ENCODE measurements at regions not wholly inside any gene's neighbourhood (a gene's known extent, or its start where the extent isn't known, plus 50 kb on each side); places are given as distances from the start of the nearest gene placed in this dataset.

DNA sequence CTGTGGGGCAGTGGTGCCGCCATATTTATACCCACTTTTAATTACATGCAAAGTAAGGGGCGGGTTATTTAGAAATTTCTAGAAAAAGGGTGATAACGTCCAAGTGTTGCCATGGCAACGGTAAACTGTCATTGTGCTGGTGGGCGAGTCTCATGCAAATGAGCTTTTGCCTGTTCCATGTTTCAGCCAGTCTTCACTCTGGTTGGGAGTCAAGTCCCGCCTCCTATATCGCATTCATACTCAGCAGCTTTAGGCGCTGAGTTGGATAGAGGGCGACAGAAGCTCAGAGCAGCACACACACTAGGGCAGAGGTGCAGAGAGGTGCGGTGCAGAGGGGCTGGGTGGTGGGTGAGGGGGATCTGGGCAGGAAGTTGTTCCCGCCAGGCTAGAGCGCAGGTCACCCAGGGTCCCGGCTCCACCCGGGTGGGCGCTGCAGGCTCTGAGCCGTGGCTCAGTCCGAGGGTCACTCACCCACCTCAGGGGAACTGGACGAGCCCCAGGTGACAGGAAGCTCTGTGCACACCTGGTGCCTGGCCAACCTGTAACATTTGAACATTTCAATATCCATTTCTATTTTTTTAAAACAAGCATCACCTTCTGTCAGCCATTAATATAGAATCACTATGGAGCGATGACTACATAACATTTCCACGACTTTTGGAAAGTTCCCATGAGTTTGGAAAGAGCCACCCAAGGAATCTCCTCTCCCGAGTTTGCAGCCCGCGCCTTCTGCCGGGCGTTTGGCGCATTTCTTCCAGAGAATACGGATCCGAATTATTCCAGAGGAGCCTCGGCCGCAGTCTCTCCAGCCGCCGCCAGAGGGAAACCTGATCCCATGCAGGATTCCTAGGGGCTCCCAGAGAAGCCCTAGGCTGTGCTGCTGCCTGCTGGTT lies 89.1 kb upstream of the PHACTR3 start:
- H3K27me3 Mint-ChIP-seq, result peaks cover 37% of the 10 kb centered on the region

DNA sequence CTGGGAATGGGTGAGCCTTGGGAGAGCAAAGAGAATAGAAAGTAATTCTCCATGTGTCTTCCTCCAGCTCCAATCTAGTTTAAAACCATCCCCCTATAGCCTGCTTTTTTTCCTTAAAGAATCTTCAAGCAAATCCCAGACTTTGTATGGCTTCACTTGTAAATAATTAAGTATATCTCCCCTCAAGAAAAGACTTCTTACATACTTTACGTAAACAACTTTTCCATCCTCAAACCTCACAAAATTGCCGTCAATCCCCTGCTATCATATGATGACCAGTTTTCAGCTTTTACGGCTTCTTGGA lies 88.5 kb upstream of the PHACTR3 start:
- CTCF ChIA-PET, result interaction anchor here (2.9 kb wide), 1 partner anchor 20 kb away, joined by 9 read pairs; no protein-coding TSS in a partner anchor
- no peak overlapping the region for H3K27ac Mint-ChIP-seq
- peaks cover 39% of the 10 kb centered on the region for H3K27me3 Mint-ChIP-seq

More for the DNA sequence above, 89.1 kb upstream of the PHACTR3 start:
- no peak for DNase-seq
- no peak overlapping the region for H3K27ac Mint-ChIP-seq
- CTCF ChIA-PET, result interaction anchor here (2.9 kb wide), 1 partner anchor 20 kb away, joined by 9 read pairs; no protein-coding TSS in a partner anchor
- H3K9me3 Mint-ChIP-seq, result no peaks in the 10 kb centered on the region
- POLR2A ChIA-PET, result no interaction called here
- H3K36me3 Mint-ChIP-seq (ENCODE audit: low read depth), result no peaks in the 10 kb centered on the region
- H3K4me1 Mint-ChIP-seq, result no peaks in the 10 kb centered on the region
- no peak overlapping the region for H3K4me3 Mint-ChIP-seq

DNA sequence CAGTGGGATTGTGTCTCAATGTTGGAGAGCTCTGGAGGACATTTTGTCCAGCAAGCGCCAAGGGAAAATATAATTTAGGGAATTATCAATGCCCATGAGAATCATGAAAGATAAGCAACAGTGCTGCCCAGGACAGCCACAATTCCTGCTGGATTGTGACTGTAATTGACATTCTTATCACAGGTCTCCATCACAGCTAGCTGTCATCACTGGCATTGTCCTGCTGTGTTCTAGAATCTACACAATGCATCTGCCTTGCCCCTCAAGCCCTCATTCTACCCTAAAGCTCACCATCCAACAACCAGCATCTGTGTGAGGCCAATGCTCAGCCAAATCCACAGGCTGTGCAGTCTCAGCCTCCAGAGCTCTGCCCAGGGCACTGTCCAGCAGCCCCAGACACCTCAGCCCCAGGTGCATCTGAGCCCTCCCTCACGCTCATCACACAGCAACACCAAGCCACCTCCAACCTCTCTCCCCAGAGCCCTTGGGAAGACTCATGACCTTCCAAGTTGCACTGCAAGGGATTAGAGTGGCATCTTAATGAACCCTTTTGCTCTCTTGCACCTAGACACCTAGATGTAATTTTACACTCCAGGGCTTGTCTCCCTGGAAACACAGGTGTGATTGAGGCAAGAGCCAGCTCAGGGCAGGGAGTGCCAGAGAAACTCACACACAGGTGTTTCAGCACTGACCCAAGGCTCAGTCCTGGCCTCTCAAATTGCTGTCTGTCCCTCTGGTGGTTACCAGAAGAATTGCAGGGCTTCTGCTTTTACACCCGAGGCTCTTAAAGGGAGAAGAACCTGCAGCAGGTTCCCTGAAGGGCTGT lies 85.2 kb upstream of the PHACTR3 start:
- CTCF ChIA-PET, result interaction anchor here (1.3 kb wide), 1 partner anchor 185 kb away, joined by 3 read pairs; no protein-coding TSS in a partner anchor
- Mint-ChIP-seq H3K4me1 (no peaks in the 10 kb centered on the region), H3K9me3 (no peaks in the 10 kb centered on the region), H3K36me3 (ENCODE audit: low read depth) (no peaks in the 10 kb centered on the region), H3K27me3 (peaks cover 45% of the 10 kb centered on the region), H3K4me3 (no peak overlapping the region), H3K27ac (no peak overlapping the region)
- POLR2A ChIA-PET, result no interaction called here
- peak; percentile 25 for DNase-seq

More for the DNA sequence above, 88.5 kb upstream of the PHACTR3 start:
- H3K9me3 Mint-ChIP-seq, result no peaks in the 10 kb centered on the region
- no peaks in the 10 kb centered on the region for H3K4me1 Mint-ChIP-seq
- DNase-seq, result no peak
- H3K36me3 Mint-ChIP-seq (ENCODE audit: low read depth), result no peaks in the 10 kb centered on the region
- POLR2A ChIA-PET, result no interaction called here
- no peak overlapping the region for H3K4me3 Mint-ChIP-seq

DNA sequence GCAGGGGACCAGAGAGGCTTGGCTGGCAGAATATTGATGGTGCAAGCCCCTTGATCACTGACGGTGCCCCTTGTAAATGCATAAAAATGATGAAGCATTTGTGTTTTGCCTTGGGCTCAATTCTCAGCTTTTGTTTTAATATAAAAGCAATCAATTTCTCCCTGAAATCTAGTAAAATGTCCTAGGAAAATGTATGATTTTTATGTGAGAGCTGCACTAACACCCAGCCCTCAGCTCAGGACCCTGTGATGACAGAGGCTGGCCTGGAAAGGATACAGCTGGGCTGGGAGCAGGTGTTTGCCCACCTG lies 84.7 kb upstream of the PHACTR3 start:
- ChIA-PET POLR2A (no interaction called here), CTCF (no interaction called here)
- Mint-ChIP-seq H3K4me3 (no peak overlapping the region), H3K27ac (no peak overlapping the region), H3K36me3 (ENCODE audit: low read depth) (no peaks in the 10 kb centered on the region), H3K4me1 (no peaks in the 10 kb centered on the region), H3K9me3 (no peaks in the 10 kb centered on the region), H3K27me3 (peaks cover 47% of the 10 kb centered on the region)
- DNase-seq, result no peak

DNA sequence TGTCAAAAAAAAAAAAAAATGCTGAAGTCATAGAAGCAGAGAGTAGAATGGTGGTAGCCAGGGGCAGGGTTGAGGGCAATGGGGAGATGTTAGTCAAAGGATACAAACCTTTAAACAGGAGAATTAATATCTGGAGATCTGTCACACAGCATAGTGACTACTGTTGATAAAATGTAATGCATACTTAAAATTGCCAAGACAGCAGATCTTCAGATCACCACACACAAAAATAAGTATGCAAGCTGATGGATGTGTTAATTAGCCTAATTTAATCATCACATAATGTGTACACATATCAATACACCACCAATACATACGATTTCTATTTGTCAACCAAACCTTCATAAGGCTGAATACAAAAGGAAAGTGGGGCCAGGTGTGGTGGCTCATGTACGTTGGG lies 83.5 kb upstream of the PHACTR3 start:
- Mint-ChIP-seq H3K27ac (no peak overlapping the region), H3K9me3 (no peaks in the 10 kb centered on the region), H3K27me3 (peaks cover 48% of the 10 kb centered on the region), H3K4me1 (no peaks in the 10 kb centered on the region), H3K36me3 (ENCODE audit: low read depth) (no peaks in the 10 kb centered on the region), H3K4me3 (no peak overlapping the region)
- CTCF ChIA-PET, result no interaction called here
- DNase-seq, result no peak
- POLR2A ChIA-PET, result no interaction called here

- POLR2A ChIA-PET, result no interaction called here
- H3K27me3 Mint-ChIP-seq, result peaks cover 46% of the 10 kb centered on the region
- no peak overlapping the region for H3K27ac Mint-ChIP-seq
Measured at GRCh38 chr20:59525500-59526241, 78.7 kb upstream of the PHACTR3 start.

DNA sequence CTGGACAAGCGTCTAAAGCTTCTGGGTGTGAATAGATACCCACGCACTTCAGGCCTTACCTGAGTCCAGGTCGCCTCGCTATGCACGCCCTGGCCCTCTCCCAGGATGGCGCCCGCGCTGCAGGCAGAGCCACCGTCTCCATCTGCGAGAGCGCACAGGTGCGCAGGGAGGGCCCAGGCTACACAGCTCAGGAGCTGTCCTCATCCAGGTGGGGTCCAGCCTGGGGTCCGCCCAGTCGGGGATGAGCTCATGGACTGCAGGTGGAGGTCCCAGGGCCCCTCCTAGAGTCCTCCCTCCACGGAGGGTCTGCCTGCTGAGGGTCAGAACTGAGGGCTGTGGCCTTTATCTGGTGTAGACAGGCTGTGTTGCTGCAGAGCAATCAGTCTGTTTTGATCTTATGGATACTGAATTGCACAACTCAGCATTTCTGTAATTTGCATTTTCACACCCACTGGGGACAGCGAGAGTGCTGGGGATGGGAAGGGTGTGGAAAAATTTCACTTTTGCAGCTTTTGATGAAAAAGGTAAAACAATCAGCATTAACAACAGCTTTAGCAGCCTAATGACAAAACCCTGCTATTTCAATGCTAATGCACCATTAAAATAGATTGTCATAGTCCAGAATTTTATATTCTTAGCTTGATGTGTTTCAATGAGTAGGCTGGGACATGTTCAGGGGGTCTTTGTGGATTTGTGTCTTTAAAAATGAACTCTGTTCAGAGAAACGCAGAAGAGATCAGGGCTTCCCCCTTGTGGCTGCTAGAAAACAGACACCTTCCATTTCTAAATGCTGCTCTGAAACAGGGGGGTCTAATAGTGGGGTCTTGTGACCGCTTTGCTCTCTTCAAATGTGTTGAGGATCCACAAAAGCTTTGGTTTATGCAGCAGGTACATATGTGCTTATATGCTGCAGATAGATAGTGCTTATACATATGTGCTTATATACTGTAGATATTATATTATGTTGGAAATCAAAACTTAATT lies 77.8 kb upstream of the PHACTR3 start:
- H3K9me3 Mint-ChIP-seq, result no peaks in the 10 kb centered on the region
- H3K36me3 Mint-ChIP-seq (ENCODE audit: low read depth), result no peaks in the 10 kb centered on the region
- DNase-seq, result no peak
- no peak overlapping the region for H3K27ac Mint-ChIP-seq
- POLR2A ChIA-PET, result no interaction called here
- peaks cover 44% of the 10 kb centered on the region for H3K27me3 Mint-ChIP-seq
- CTCF ChIA-PET, result interaction anchor here (1.0 to 1.8 kb wide), 5 partner anchors 9 to 1184 kb away, joined by 3 to 6 read pairs (median 4); no protein-coding TSS in a partner anchor
- H3K4me1 Mint-ChIP-seq, result no peaks in the 10 kb centered on the region
- no peak overlapping the region for H3K4me3 Mint-ChIP-seq

More at GRCh38 chr20:59525500-59526241, 78.7 kb upstream of the PHACTR3 start:
- no peaks in the 10 kb centered on the region for H3K9me3 Mint-ChIP-seq
- no peak overlapping the region for H3K4me3 Mint-ChIP-seq
- CTCF ChIA-PET, result interaction anchor here (0.8 to 1.0 kb wide), 3 partner anchors 18 to 30 kb away, joined by 3 to 4 read pairs (median 4); no protein-coding TSS in a partner anchor
- H3K36me3 Mint-ChIP-seq (ENCODE audit: low read depth), result no peaks in the 10 kb centered on the region
- DNase-seq, result peak; percentile 26
- no peaks in the 10 kb centered on the region for H3K4me1 Mint-ChIP-seq

DNA sequence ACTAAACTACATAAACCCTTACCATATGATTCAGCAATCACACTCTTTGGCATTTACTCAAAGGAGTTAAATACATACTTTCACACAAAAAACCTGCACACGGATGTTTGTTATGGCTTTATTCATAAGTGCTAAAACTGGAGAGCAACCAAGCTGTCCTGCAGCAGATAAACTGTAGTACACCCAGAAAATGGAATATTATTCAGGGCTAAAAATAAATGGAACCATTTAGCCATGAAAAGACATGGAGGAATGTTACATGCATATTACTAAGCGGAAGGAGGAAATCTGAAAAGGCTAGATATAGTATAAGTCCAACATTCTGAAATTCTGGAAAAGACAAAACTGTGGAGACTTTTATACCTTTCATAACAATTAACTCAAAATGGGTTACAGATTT lies 73.6 kb upstream of the PHACTR3 start:
- Mint-ChIP-seq H3K4me3 (no peak overlapping the region), H3K27ac (no peak overlapping the region), H3K9me3 (no peaks in the 10 kb centered on the region), H3K36me3 (ENCODE audit: low read depth) (no peaks in the 10 kb centered on the region), H3K27me3 (peaks cover 15% of the 10 kb centered on the region), H3K4me1 (no peaks in the 10 kb centered on the region)
- DNase-seq, result no peak
- CTCF ChIA-PET, result interaction anchor here (1.5 kb wide), 1 partner anchor 15 kb away, joined by 3 read pairs; no protein-coding TSS in a partner anchor
- POLR2A ChIA-PET, result no interaction called here

DNA sequence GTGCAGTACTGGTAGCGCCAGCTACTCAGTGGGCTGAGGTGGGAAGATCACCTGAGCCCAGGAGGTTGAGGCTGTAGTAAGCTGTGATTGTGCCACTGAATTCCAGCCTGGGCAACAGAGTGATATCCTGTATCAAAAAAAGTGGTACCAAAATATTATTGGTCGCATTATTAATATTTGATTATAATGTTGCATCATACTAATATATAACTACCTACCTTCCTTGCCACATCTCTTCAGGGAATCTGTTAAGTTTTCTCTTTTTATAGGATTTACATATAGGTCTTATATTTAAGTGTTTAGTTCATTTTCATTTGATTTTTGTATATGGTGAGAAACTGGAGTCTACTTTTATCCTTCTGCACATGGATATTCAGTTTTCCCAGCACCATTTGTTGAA lies 66.3 kb upstream of the PHACTR3 start:
- no peak for DNase-seq
- H3K9me3 Mint-ChIP-seq, result peaks cover 2% of the 10 kb centered on the region
- no peak overlapping the region for H3K27ac Mint-ChIP-seq
- H3K36me3 Mint-ChIP-seq (ENCODE audit: low read depth), result no peaks in the 10 kb centered on the region
- H3K27me3 Mint-ChIP-seq, result peaks cover 29% of the 10 kb centered on the region
- POLR2A ChIA-PET, result no interaction called here
- no peaks in the 10 kb centered on the region for H3K4me1 Mint-ChIP-seq
- no peak overlapping the region for H3K4me3 Mint-ChIP-seq
- CTCF ChIA-PET, result no interaction called here

GRCh38 chr20:59547596-59547995 lies 56.7 kb upstream of the PHACTR3 start:
- Mint-ChIP-seq H3K4me3 (no peak overlapping the region), H3K36me3 (ENCODE audit: low read depth) (no peaks in the 10 kb centered on the region), H3K27ac (no peak overlapping the region), H3K27me3 (peaks cover 18% of the 10 kb centered on the region), H3K9me3 (no peaks in the 10 kb centered on the region), H3K4me1 (no peaks in the 10 kb centered on the region)
- CTCF ChIA-PET, result no interaction called here
- no peak for DNase-seq
- POLR2A ChIA-PET, result interaction anchor here (0.5 kb wide), 1 partner anchor 1197 kb away, joined by 3 read pairs; no protein-coding TSS in a partner anchor
